K562 (cell line): ENCODE measurements at regions not wholly inside any gene's neighbourhood (a gene's known extent, or its start where the extent isn't known, plus 50 kb on each side); places are given as distances from the start of the nearest gene placed in this dataset.

Source experiments
- ATAC-seq: fragments of 200-7000 bp; cut with Tn5 transposase; 3 replicates; pipeline ENCODE4 v1.9.1; 2020; ENCODE audit warnings: moderate library complexity
- BruUV-seq: library from RNA; stranded (reverse); fragments of 400-500 nt; replicated peaks from 2 replicates; lab custom pipeline; 2021; lab: Mats Ljungman, UMichigan
- CTCF ChIA-PET: fragments of 300-600 bp; formaldehyde crosslinking; extraction: SDS; loops from one replicate; lab custom pipeline; 2021; ENCODE audit warnings: low intra/inter-chr PET ratio; lab: Yijun Ruan, JAX
- POLR2A ChIA-PET: fragments of 300-600, 350-650 bp; sonication (Branson Sonifier 250); formaldehyde crosslinking; extraction: SDS; loops from one replicate; lab custom pipeline; 2021; ENCODE audit warnings: antibody characterized with exemption, inconsistent platforms; lab: Yijun Ruan, JAX
- DNase-seq, 4 experiments: peaks; one replicate each; pipeline versions ENCODE4 v3.0.0 to v3.0.0-alpha.2; 2011 to 2018; ENCODE audit warnings: low spot score in 3 of 4, mixed read lengths in 3 of 4; ENCODE audit errors: extremely low read depth in 1 of 4
- FAIRE-seq: peaks from 2 replicates; lab custom pipeline; 2011; peaks lifted over from hg19 to GRCh38; lab: Jason Lieb, UNC
- H2AFZ ChIP-seq: 2 replicates; pipeline ENCODE4 v1.6.0; 2011; ENCODE audit warnings: low read depth, low read length, control low read depth, inconsistent platforms
- H3K27ac ChIP-seq: fragments of 200-600 bp; 3 replicates; pipeline ENCODE4 v1.8.0; 2011; ENCODE audit warnings: low read depth, mild to moderate bottlenecking, control low read depth, inconsistent platforms, low read length, moderate library complexity, mixed read lengths; ENCODE audit errors: extremely low read depth
- H3K27me3 ChIP-seq, 2 experiments: fragments of 300-600 bp in 1 of 2; 2 replicates in 1 of 2; 3 replicates in 1 of 2; pipeline versions ENCODE4 v1.6.0 to v1.8.0; 2011; ENCODE audit warnings: inconsistent platforms in 2 of 2, low read length in 2 of 2, mild to moderate bottlenecking in 1 of 2, mixed read lengths in 1 of 2, moderate library complexity in 1 of 2; ENCODE audit not compliant: control insufficient read depth in 2 of 2, insufficient read depth in 2 of 2
- H3K36me3 ChIP-seq: fragments of 300-600 bp; 3 replicates; pipeline ENCODE4 v1.8.0; 2011; ENCODE audit warnings: mild to moderate bottlenecking, low read length, inconsistent platforms; ENCODE audit not compliant: control insufficient read depth, insufficient read depth
- H3K4me1 ChIP-seq, 2 experiments: fragments of 200-600 bp in 1 of 2; replicated peaks in 1 of 2; 2 replicates in 1 of 2; 3 replicates in 1 of 2; pipeline versions ENCODE4 v1.5.1 to v1.8.0; 2011; ENCODE audit warnings: inconsistent platforms in 2 of 2, low read length in 2 of 2, mild to moderate bottlenecking in 1 of 2, mixed read lengths in 1 of 2, moderate library complexity in 1 of 2; ENCODE audit not compliant: control insufficient read depth in 2 of 2, insufficient read depth in 2 of 2
- H3K4me2 ChIP-seq: 2 replicates; pipeline ENCODE4 v1.6.1; 2011; ENCODE audit warnings: low read length, control low read depth, inconsistent platforms, mixed read lengths; ENCODE audit not compliant: insufficient read depth
- H3K4me3 ChIP-seq: fragments of 200-600 bp; sonication (generic), shearing (Covaris generic); 2 replicates; pipeline ENCODE4 v1.5.1; 2016; ENCODE audit warnings: control low read depth, inconsistent platforms
- H3K79me2 ChIP-seq: fragments of 200-600 bp; 3 replicates; pipeline ENCODE4 v1.8.0; 2011; ENCODE audit warnings: low read length, inconsistent platforms; ENCODE audit not compliant: control insufficient read depth, insufficient read depth
- H3K9ac ChIP-seq, 2 experiments: 2 replicates each; pipeline versions ENCODE4 v1.6.0 to v1.6.1; 2011; ENCODE audit warnings: low read depth in 2 of 2, low read length in 2 of 2, control low read depth in 1 of 2, inconsistent platforms in 1 of 2, mild to moderate bottlenecking in 1 of 2, mixed read lengths in 1 of 2; ENCODE audit not compliant: insufficient read depth in 1 of 2
- H3K9me1 ChIP-seq: one replicate; pipeline ENCODE4 v1.6.0; 2011; ENCODE audit warnings: inconsistent platforms, mild to moderate bottlenecking, low read length, moderate library complexity; ENCODE audit not compliant: control insufficient read depth, insufficient read depth
- H3K9me3 ChIP-seq: replicated peaks from 2 replicates; pipeline ENCODE4 v1.5.1; 2011; ENCODE audit warnings: low read depth, low read length, inconsistent platforms; ENCODE audit not compliant: control insufficient read depth, insufficient read depth
- H4K20me1 ChIP-seq: replicated peaks from 2 replicates; pipeline ENCODE4 v1.6.1; 2011; ENCODE audit warnings: low read length, inconsistent platforms, mixed read lengths; ENCODE audit not compliant: control insufficient read depth, insufficient read depth
- PHF8 ChIP-seq: fragments of 200-600 bp; sonication (generic); IDR thresholded peaks from 2 replicates; pipeline ENCODE4 v1.6.1; 2012; ENCODE audit warnings: mixed run types, mild to moderate bottlenecking, inconsistent platforms, low read length, moderate library complexity, borderline replicate concordance
- PHTF2 ChIP-seq: fragments of 250-450 bp; sonication (Bioruptor Pico); IDR thresholded peaks from 2 replicates; pipeline ENCODE4 v1.5.0; 2021; ENCODE audit warnings: mild to moderate bottlenecking
- TOE1 ChIP-seq, 2 experiments: fragments of 450-650 bp in 1 of 2; sonication (generic) in 1 of 2; formaldehyde crosslinking in 1 of 2; IDR thresholded peaks; 2 replicates each; pipeline versions ENCODE4 v1.7.1 to v1.8.0; 2016 to 2022; ENCODE audit warnings: borderline replicate concordance in 2 of 2, mild to moderate bottlenecking in 2 of 2, antibody characterized with exemption in 1 of 2, inconsistent platforms in 1 of 2, low read depth in 1 of 2, missing genetic modification reagents in 1 of 2, moderate library complexity in 1 of 2
- ZNF232 ChIP-seq: sonication (generic); formaldehyde crosslinking; IDR thresholded peaks from 2 replicates; pipeline ENCODE4 v1.8.0; 2022; ENCODE audit warnings: mild to moderate bottlenecking, missing genetic modification reagents
- WGBS: fragments of 100-300 bp; shearing (Covaris generic); methylation state at CpG from one replicate; pipeline ENCODE4 v1.1.6; 2016; ENCODE audit warnings: low coverage, mixed read lengths; ENCODE audit not compliant: insufficient coverage; ENCODE audit errors: missing lambda C conversion rate; 5-methylcytosine and 5-hydroxymethylcytosine counted together
- in situ Hi-C: fragments of 300-500 bp; cut with MboI; formaldehyde crosslinking; loops from 4 replicates; pipeline ENCODE4 v1.15.0; 2018; ENCODE audit warnings: inconsistent platforms, mixed read lengths
- intact Hi-C: fragments of 100-400 bp; cut with micrococcal nuclease; formaldehyde crosslinking; loops from 2 replicates; pipeline ENCODE4 v1.14.2; 2022
- TF ChIP-seq, protein P1 (sequence below): fragments of 200-400 bp; formaldehyde crosslinking; IDR thresholded peaks from 2 replicates; pipeline ENCODE4 v1.6.1; 2017; ENCODE audit warnings: mild to moderate bottlenecking, low read depth, low read length, moderate library complexity

DNA sequence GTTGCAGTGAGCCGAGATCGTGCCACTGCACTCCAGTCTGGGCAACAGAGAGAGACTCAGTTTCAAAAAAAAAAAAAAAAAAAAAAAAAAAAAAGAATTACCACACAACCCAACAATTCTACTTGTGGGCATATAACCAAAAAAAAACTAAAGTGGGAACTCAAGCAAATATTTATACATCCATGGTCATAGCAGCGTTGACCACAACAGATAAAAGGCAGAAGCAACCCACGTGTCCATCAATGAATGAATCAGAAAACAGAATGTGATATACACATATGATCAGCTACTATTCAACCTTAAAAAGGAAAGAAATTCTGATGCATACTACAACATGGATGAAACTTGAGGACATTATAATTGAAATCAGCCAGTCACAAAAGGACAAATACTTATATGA, 179.3 kb upstream of the NEBL start:
- ATAC-seq (no peak), DNase-seq (no peak), FAIRE-seq (no peak)
- in situ Hi-C loops, result loop anchor here (5.0 kb wide), 2 partner anchors 91 to 196 kb away; no protein-coding TSS in a partner anchor
- H3K4me1 ChIP-seq, result no peaks in the 10 kb centered on the region; a peak in 2 of 5 replicates
- no peak overlapping the region for H3K9ac ChIP-seq
- H3K4me2 ChIP-seq, result no peak overlapping the region
- ChIA-PET POLR2A (no interaction called here), CTCF (interaction anchor here (4.4 kb wide), 1 partner anchor 193 kb away, joined by 36 read pairs; no protein-coding TSS in a partner anchor)
- no peaks in the 10 kb centered on the region for H4K20me1 ChIP-seq
- intact Hi-C loops, result loop anchor here (5.0 kb wide), 1 partner anchor 219 kb away; no protein-coding TSS in a partner anchor
- TF ChIP-seq ZNF232 (CRISPR knock-in tag) (no peak), TOE1 (IDR thresholded peaks at IDR 0.05; ENCODE audit: borderline replicate concordance) (no peak), TOE1 (CRISPR knock-in tag; IDR thresholded peaks at IDR 0.05; ENCODE audit: borderline replicate concordance, low read depth) (no peak), PHTF2 (CRISPR knock-in tag) (no peak), PHF8 (no peak)
- TF ChIP-seq, protein P1, sequence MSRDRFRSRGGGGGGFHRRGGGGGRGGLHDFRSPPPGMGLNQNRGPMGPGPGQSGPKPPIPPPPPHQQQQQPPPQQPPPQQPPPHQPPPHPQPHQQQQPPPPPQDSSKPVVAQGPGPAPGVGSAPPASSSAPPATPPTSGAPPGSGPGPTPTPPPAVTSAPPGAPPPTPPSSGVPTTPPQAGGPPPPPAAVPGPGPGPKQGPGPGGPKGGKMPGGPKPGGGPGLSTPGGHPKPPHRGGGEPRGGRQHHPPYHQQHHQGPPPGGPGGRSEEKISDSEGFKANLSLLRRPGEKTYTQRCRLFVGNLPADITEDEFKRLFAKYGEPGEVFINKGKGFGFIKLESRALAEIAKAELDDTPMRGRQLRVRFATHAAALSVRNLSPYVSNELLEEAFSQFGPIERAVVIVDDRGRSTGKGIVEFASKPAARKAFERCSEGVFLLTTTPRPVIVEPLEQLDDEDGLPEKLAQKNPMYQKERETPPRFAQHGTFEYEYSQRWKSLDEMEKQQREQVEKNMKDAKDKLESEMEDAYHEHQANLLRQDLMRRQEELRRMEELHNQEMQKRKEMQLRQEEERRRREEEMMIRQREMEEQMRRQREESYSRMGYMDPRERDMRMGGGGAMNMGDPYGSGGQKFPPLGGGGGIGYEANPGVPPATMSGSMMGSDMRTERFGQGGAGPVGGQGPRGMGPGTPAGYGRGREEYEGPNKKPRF, result no peak
- H3K36me3 ChIP-seq, result no peaks in the 10 kb centered on the region
- BruUV-seq, result no TSS peak
- H2AFZ ChIP-seq, result no peak overlapping the region
- no peak overlapping the region for H3K27ac ChIP-seq
- H3K9me1 ChIP-seq, result no peaks in the 10 kb centered on the region
- no peaks in the 10 kb centered on the region for H3K9me3 ChIP-seq
- no peaks in the 10 kb centered on the region for H3K27me3 ChIP-seq
- no peaks in the 10 kb centered on the region for H3K79me2 ChIP-seq
- H3K4me3 ChIP-seq, result no peak overlapping the region
- 26% methylated on average over 3 of the region's 4 CpGs for WGBS
